OCI-LY7 (cell line): ENCODE measurements at regions not wholly inside any gene's neighbourhood (a gene's known extent, or its start where the extent isn't known, plus 50 kb on each side); places are given as distances from the start of the nearest gene placed in this dataset.

ENCODE experiments used
- BruUV-seq: library from RNA; stranded (reverse); fragments of 400-500 nt; replicated peaks from 2 replicates; lab custom pipeline; 2021; lab: Mats Ljungman, UMichigan
- CTCF ChIA-PET: fragments of 300-600 bp; sonication (Branson Sonifier 250); formaldehyde crosslinking; loops from one replicate; lab custom pipeline; 2022; ENCODE audit warnings: antibody characterized with exemption; ENCODE audit not compliant: unreplicated experiment; lab: Charles Lee
- POLR2A ChIA-PET: fragments of 300-600 bp; sonication (Branson Sonifier 250); formaldehyde crosslinking; loops from one replicate; lab custom pipeline; 2022; ENCODE audit warnings: antibody characterized with exemption; lab: Charles Lee
- DNase-seq: peaks from one replicate; pipeline ENCODE4 v3.0.0-alpha.2; 2015; ENCODE audit warnings: low spot score
- H2AFZ ChIP-seq: fragments of 200-600 bp; sonication (generic), shearing (Covaris generic); 2 replicates; pipeline ENCODE4 v1.6.1; 2014; ENCODE audit warnings: mild to moderate bottlenecking, antibody characterized with exemption, low read length, moderate library complexity
- H3K27ac ChIP-seq: fragments of 200-600 bp; sonication (generic); 2 replicates; pipeline ENCODE4 v1.5.1; 2014; ENCODE audit warnings: mixed run types, low read depth, mild to moderate bottlenecking, moderate library complexity, low read length, inconsistent platforms; ENCODE audit not compliant: poor library complexity, severe bottlenecking
- H3K36me3 ChIP-seq: fragments of 200-600 bp; sonication (generic); 2 replicates; pipeline ENCODE4 v1.6.1; 2014; ENCODE audit warnings: mild to moderate bottlenecking, antibody characterized with exemption, low read length, moderate library complexity, mixed read lengths; ENCODE audit not compliant: insufficient read depth
- H3K4me1 ChIP-seq: fragments of 200-600 bp; sonication (generic); 2 replicates; pipeline ENCODE4 v1.5.1; 2014; ENCODE audit warnings: mild to moderate bottlenecking, low read length; ENCODE audit not compliant: insufficient read depth, poor library complexity, severe bottlenecking
- H3K4me2 ChIP-seq: fragments of 200-600 bp; sonication (generic); 2 replicates; pipeline ENCODE4 v1.6.1; 2014; ENCODE audit warnings: mild to moderate bottlenecking, low read length
- H3K4me3 ChIP-seq: fragments of 200-600 bp; sonication (generic); 2 replicates; pipeline ENCODE4 v1.5.1; 2014; ENCODE audit warnings: mild to moderate bottlenecking, low read depth, low read length; ENCODE audit not compliant: poor library complexity, severe bottlenecking
- H3K79me2 ChIP-seq: fragments of 200-600 bp; sonication (generic); 2 replicates; pipeline ENCODE4 v1.6.1; 2016; ENCODE audit warnings: low read depth, mild to moderate bottlenecking, low read length, moderate library complexity, mixed read lengths; ENCODE audit not compliant: insufficient read depth
- H3K9me2 ChIP-seq: fragments of 200-600 bp; sonication (generic); 2 replicates; pipeline ENCODE4 v1.6.1; 2016; ENCODE audit warnings: mild to moderate bottlenecking, low read length, mixed read lengths; ENCODE audit not compliant: insufficient read depth
- H3K9me3 ChIP-seq: fragments of 200-600 bp; sonication (generic); 2 replicates; pipeline ENCODE4 v1.6.1; 2014; ENCODE audit warnings: mild to moderate bottlenecking, mixed run types, low read length, mixed read lengths
- H4K20me1 ChIP-seq: fragments of 200-600 bp; sonication (generic); 2 replicates; pipeline ENCODE4 v1.6.1; 2014; ENCODE audit warnings: mild to moderate bottlenecking, antibody characterized with exemption, low read length, moderate library complexity, mixed read lengths; ENCODE audit not compliant: insufficient read depth
- CTCF ChIP-seq: fragments of 200-600 bp; sonication (generic); conservative IDR thresholded peaks from 2 replicates; pipeline ENCODE4 v1.5.1; 2014; ENCODE audit warnings: mild to moderate bottlenecking, antibody characterized with exemption, low read length, moderate library complexity, mixed read lengths
- EZH2phosphoT487 ChIP-seq: fragments of 200-600 bp; sonication (generic); IDR thresholded peaks from 2 replicates; pipeline ENCODE4 v1.6.1; 2018; ENCODE audit warnings: low read depth, borderline replicate concordance, mild to moderate bottlenecking, mixed run types, antibody characterized with exemption, low read length, moderate library complexity, mixed read lengths
- intact Hi-C: fragments of 100-400 bp; cut with micrococcal nuclease; formaldehyde crosslinking; loops from one replicate; pipeline ENCODE4 v1.10.0; 2022; ENCODE audit not compliant: unreplicated experiment

- no peaks in the 10 kb centered on the region for H3K79me2 ChIP-seq
- POLR2A ChIA-PET, result interaction anchor here (0.6 kb wide), 1 partner anchor 51 kb away, joined by 3 read pairs; no protein-coding TSS in a partner anchor
- intact Hi-C loops, result no loop called here
- TF ChIP-seq EZH2phosphoT487, result no peak
- TF ChIP-seq CTCF, result no peak
- no peaks in the 10 kb centered on the region for H3K9me2 ChIP-seq
- H3K4me3 ChIP-seq, result no peak overlapping the region
- no peaks in the 10 kb centered on the region for H3K4me1 ChIP-seq
- no peak overlapping the region for H2AFZ ChIP-seq
- H3K27ac ChIP-seq, result no peak overlapping the region
- H3K9me3 ChIP-seq, result no peaks in the 10 kb centered on the region
- H4K20me1 ChIP-seq, result no peaks in the 10 kb centered on the region
- CTCF ChIA-PET, result no interaction called here
- DNase-seq, result no peak
- no TSS peak for BruUV-seq
- H3K4me2 ChIP-seq, result no peak overlapping the region
- no peaks in the 10 kb centered on the region for H3K36me3 ChIP-seq
Measured at GRCh38 chr13:109666656-109667055, 119.7 kb downstream of the IRS2 start.

- Histone ChIP-seq H3K9me2 (no peaks in the 10 kb centered on the region), H2AFZ (no peak overlapping the region), H3K36me3 (no peaks in the 10 kb centered on the region), H3K4me2 (no peak overlapping the region), H3K4me3 (no peak overlapping the region), H3K79me2 (no peaks in the 10 kb centered on the region), H4K20me1 (no peaks in the 10 kb centered on the region), H3K4me1 (no peaks in the 10 kb centered on the region), H3K9me3 (no peaks in the 10 kb centered on the region), H3K27ac (no peak overlapping the region)
- TF ChIP-seq EZH2phosphoT487 (no peak), CTCF (no peak)
- intact Hi-C loops, result no loop called here
- CTCF ChIA-PET, result no interaction called here
- POLR2A ChIA-PET, result no interaction called here
- no TSS peak for BruUV-seq
- no peak for DNase-seq
Measured at GRCh38 chr13:109665781-109666249, 120.6 kb downstream of the IRS2 start.

DNA sequence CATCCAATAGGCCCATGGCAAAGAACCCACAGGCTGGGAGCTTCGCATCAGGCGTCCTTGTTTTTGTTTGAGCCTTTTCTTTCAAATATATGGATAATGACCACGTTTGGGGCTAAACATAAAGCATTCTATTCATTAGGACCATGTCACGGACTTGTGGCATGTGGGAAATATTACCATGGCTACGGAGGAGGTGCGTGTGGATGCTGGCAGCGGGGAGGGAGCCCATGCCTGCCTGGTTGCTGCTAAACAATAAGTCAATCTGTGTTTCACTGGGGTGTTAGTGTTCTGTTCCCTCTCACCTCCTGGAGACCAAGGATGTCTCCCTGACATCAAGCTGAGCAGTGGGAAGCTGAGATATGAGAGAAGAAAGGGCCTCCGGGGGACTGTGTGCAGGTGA lies 121.1 kb downstream of the IRS2 start:
- CTCF ChIA-PET, result no interaction called here
- Histone ChIP-seq H3K9me2 (no peaks in the 10 kb centered on the region), H3K36me3 (no peaks in the 10 kb centered on the region), H3K4me2 (no peak overlapping the region), H2AFZ (no peak overlapping the region), H4K20me1 (no peaks in the 10 kb centered on the region), H3K27ac (no peak overlapping the region), H3K4me3 (no peak overlapping the region), H3K9me3 (no peaks in the 10 kb centered on the region), H3K4me1 (no peaks in the 10 kb centered on the region), H3K79me2 (no peaks in the 10 kb centered on the region)
- intact Hi-C loops, result no loop called here
- DNase-seq, result no peak
- TF ChIP-seq EZH2phosphoT487 (no peak), CTCF (no peak)
- BruUV-seq, result no TSS peak
- POLR2A ChIA-PET, result no interaction called here
